Aorta (tissue), 5 donors: ENCODE measurements at regions not wholly inside any gene's neighbourhood (a gene's known extent, or its start where the extent isn't known, plus 50 kb on each side); places are given as distances from the start of the nearest gene placed in this dataset.
"Not testable (repeated sequence)": the region's sequence is repeated elsewhere in the genome, so short reads cannot be mapped to it uniquely, and the experiment has no call there.

Source experiments
- ATAC-seq: fragments of 200-7000 bp; cut with Tn5 transposase; one replicate; pipeline ENCODE4 v1.9.1; 2022; ENCODE audit warnings: moderate library complexity; ENCODE audit not compliant: low FRiP score
- DNase-seq, 2 donors: peaks; one replicate each; pipeline ENCODE4 v3.0.0-alpha.2; 2020
- H3K27ac ChIP-seq, 2 donors: one replicate each; pipeline ENCODE4 v1.5.1; 2013; ENCODE audit warnings: low read length in 2 of 2, mild to moderate bottlenecking in 2 of 2, moderate library complexity in 2 of 2, control low read depth in 1 of 2, inconsistent platforms in 1 of 2, low read depth in 1 of 2
- H3K27me3 ChIP-seq, 2 donors: one replicate each; pipeline ENCODE4 v1.6.1; 2013; ENCODE audit warnings: control low read depth in 1 of 2, low read length in 1 of 2, mild to moderate bottlenecking in 1 of 2, moderate library complexity in 1 of 2; ENCODE audit not compliant: insufficient read depth in 2 of 2, control insufficient read depth in 1 of 2
- H3K36me3 ChIP-seq, 2 donors: one replicate each; pipeline ENCODE4 v1.6.1; 2013; ENCODE audit warnings: control low read depth in 1 of 2, low read length in 1 of 2, mild to moderate bottlenecking in 1 of 2; ENCODE audit not compliant: insufficient read depth in 2 of 2, control insufficient read depth in 1 of 2
- H3K4me1 ChIP-seq, 2 donors: one replicate each; pipeline ENCODE4 v1.6.1; 2013; ENCODE audit warnings: low read length in 2 of 2, control low read depth in 1 of 2, mild to moderate bottlenecking in 1 of 2, moderate library complexity in 1 of 2; ENCODE audit not compliant: insufficient read depth in 2 of 2, control insufficient read depth in 1 of 2
- H3K4me3 ChIP-seq, 2 donors: one replicate each; pipeline ENCODE4 v1.5.1; 2013; ENCODE audit warnings: low read length in 2 of 2, control low read depth in 1 of 2, mild to moderate bottlenecking in 1 of 2
- H3K9me3 ChIP-seq: one replicate; pipeline ENCODE4 v1.6.1; 2013; ENCODE audit warnings: mild to moderate bottlenecking, low read length; ENCODE audit not compliant: control insufficient read depth
- WGBS, 2 donors: extraction: QIAGEN DNeasy Blood & Tissue Kit; methylation state at CpG; one replicate each; pipeline ENCODE4 v1.1.7; 2013; 5-methylcytosine and 5-hydroxymethylcytosine counted together
- intact Hi-C, 2 donors: fragments of 100-400 bp; cut with DNase I; formaldehyde crosslinking; loops; one replicate each; pipeline versions ENCODE4 v1.14.2 to v1.15.0; 2022
- donor health status: healthy with polysubstance abuse.
- donor health status: Bipolar disorder and iron deficiency.
- donor health status: DM: no; HTN: no; CAD: no.
- donor health status: DM: no; HTN: no; CAD: no.
- donor health status: DM: yes; HTN: yes; CAD: no.

DNA sequence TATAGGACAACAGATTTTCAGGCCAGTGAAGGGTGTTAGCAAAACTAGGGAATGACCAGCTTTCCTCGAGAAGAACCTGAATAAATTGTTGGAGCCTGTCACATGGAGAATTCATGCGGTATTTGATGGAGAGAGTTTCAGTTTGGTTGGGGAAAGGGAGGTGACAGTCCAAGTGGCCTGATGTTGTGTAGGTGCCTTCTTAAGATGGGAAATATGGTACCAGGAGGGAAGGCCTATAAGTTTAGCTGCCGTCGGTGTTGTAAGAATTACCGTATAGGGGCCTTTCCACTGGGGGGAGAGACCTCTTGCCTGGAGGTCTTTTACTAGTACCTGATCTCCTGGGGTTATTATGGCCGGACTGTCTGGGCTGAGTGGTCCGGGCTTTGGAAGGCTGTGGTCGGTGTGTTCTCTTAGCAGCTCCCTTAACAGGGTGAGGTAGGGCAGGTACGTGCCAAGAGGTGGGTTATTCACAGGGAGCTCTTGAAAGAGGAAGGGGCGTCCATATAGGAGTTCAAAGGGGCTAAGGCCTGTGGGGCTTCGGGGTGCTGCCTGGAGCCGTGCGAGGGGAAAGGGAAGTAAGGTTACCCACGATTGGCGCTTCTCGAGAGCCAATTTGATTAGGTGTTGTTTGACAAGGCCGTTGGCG is 641.1 kb upstream of the DPP6 start:
- H3K36me3 ChIP-seq, intact Hi-C loops, H3K4me3 ChIP-seq, H3K4me1 ChIP-seq, ATAC-seq, H3K9me3 ChIP-seq, DNase-seq, H3K27ac ChIP-seq, H3K27me3 ChIP-seq: not testable (repeated sequence)
- WGBS, 2 donors: 88 to 89% methylated on average over 18 of the region's 18 CpGs

GRCh38 chr7:153412114-153412823 is 639.9 kb upstream of the DPP6 start:
- ATAC-seq, H3K4me1 ChIP-seq, H3K27ac ChIP-seq, H3K27me3 ChIP-seq, DNase-seq, intact Hi-C loops, H3K9me3 ChIP-seq, H3K36me3 ChIP-seq, H3K4me3 ChIP-seq: not testable (repeated sequence)
- 90 to 91% methylated on average over 26 of the region's 26 CpGs for WGBS, 2 donors

GRCh38 chr7:153412824-153413198 is 639.4 kb upstream of the DPP6 start:
- DNase-seq, intact Hi-C loops, H3K4me1 ChIP-seq, H3K27ac ChIP-seq, H3K4me3 ChIP-seq, ATAC-seq, H3K9me3 ChIP-seq, H3K27me3 ChIP-seq, H3K36me3 ChIP-seq: not testable (repeated sequence)
- WGBS, 2 donors: 88 to 94% methylated on average over 14 to 16 of the region's 16 CpGs

DNA sequence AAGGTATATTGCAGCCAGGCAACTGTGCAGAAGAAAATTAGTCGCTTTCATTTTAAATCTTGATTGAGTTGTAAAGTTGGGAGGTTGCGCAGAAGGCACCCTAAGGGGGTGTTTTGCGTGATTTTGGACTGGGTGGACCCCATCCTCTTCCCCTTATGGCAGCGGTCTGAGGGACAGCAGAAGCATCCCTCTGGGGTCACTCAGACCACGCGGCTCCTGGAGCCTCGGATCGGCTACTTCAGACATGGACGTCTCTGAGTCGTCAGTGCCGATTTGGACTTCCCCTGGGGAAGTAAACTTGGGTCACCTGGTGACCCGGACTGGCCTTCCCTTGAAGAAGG is 639.0 kb upstream of the DPP6 start:
- no peaks in the 10 kb centered on the region for H3K9me3 ChIP-seq
- H3K27me3 ChIP-seq: no peaks in the 10 kb centered on the region
- H3K4me1 ChIP-seq: no peaks in the 10 kb centered on the region
- H3K27ac ChIP-seq: no peak overlapping the region
- no peak for DNase-seq
- no peak overlapping the region for H3K4me3 ChIP-seq
- 87 to 91% methylated on average over 12 of the region's 12 CpGs for WGBS, 2 donors
- no peaks in the 10 kb centered on the region for H3K36me3 ChIP-seq
- intact Hi-C loops: no loop called here
- ATAC-seq: no peak

DNA sequence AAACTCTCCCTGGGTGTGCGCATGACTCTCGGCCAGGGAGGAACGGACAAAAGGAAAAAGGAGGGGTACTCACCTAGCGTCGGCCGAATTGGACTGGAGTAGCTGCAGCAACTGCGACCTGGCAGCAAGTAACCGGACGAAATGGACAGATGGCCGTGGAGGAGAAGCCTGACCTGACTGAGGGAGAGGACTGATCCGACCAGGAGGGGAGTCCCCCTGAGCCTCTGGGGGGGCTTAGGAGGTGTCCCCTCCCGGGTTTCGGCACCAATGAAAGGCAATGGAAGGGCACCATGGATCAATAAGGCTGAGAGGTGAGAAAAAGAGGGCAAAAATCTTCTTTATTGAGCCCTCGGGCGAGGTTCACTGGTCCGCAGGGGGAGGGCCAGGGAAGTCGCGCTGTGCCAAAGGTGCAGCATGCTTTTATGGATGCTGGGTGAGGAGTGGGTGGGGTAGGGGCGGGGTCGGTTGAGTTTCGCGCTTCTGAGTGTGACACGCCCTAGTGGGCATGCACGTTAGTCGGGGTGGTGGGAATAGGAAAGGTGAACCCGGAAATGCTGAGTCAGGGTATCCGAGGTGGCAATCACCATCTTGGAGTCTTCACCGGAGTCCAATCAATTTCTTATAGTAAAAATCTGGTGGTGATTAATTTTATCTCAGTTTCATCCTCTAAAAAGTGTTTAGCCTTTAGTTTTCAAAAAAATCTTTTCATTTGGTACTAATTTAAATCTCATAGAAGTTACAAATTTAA is 638.5 kb upstream of the DPP6 start:
- no peaks in the 10 kb centered on the region for H3K9me3 ChIP-seq
- intact Hi-C loops: no loop called here
- no peaks in the 10 kb centered on the region for H3K36me3 ChIP-seq
- DNase-seq (no peak), ATAC-seq (no peak)
- H3K4me3 ChIP-seq: no peak overlapping the region
- no peaks in the 10 kb centered on the region for H3K4me1 ChIP-seq
- no peaks in the 10 kb centered on the region for H3K27me3 ChIP-seq
- no peak overlapping the region for H3K27ac ChIP-seq
- 93 to 96% methylated on average over 28 of the region's 28 CpGs for WGBS, 2 donors

DNA sequence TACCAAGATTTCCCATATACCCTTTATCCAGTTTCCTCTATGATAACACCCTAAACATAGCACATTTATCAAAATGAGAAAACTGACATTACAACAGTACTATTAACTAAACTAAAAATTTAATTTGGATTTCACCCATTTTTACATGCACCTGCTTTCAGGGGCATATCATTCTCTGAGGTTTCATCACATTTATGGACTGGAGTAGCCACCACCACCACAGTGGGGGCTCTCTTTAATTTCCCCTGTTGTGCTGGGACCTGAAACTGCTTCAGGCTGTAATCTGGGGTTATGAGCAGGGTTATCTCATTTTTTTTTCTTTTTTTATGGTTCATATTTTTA is 637.9 kb upstream of the DPP6 start:
- H3K4me3 ChIP-seq: no peak overlapping the region
- no peak overlapping the region for H3K27ac ChIP-seq
- intact Hi-C loops: no loop called here
- H3K4me1 ChIP-seq: no peaks in the 10 kb centered on the region
- H3K36me3 ChIP-seq: no peaks in the 10 kb centered on the region
- no peaks in the 10 kb centered on the region for H3K27me3 ChIP-seq
- no peak for ATAC-seq
- no peak for DNase-seq
- no peaks in the 10 kb centered on the region for H3K9me3 ChIP-seq

- 61 to 64% methylated on average over 6 of the region's 6 CpGs for WGBS, 2 donors
- DNase-seq (no peak), ATAC-seq (no peak)
- no peak overlapping the region for H3K4me3 ChIP-seq
- H3K9me3 ChIP-seq: no peaks in the 10 kb centered on the region
- H3K36me3 ChIP-seq: no peaks in the 10 kb centered on the region
- H3K4me1 ChIP-seq: no peaks in the 10 kb centered on the region
- no peak overlapping the region for H3K27ac ChIP-seq
- intact Hi-C loops: no loop called here
- no peaks in the 10 kb centered on the region for H3K27me3 ChIP-seq
Measured at GRCh38 chr7:153415632-153416031, 636.6 kb upstream of the DPP6 start.

GRCh38 chr7:153422291-153423209 is 629.6 kb upstream of the DPP6 start:
- no peak overlapping the region for H3K27ac ChIP-seq
- no peaks in the 10 kb centered on the region for H3K4me1 ChIP-seq
- WGBS, 2 donors: 62% methylated on average over 9 of the region's 9 CpGs
- intact Hi-C loops: no loop called here
- no peaks in the 10 kb centered on the region for H3K27me3 ChIP-seq
- peaks cover 2% of the 10 kb centered on the region for H3K9me3 ChIP-seq
- no peaks in the 10 kb centered on the region for H3K36me3 ChIP-seq
- no peak for DNase-seq
- no peak overlapping the region for H3K4me3 ChIP-seq
- ATAC-seq: no peak
